ENCODE measurements at regions not wholly inside any gene's neighbourhood (a gene's known extent, or its start where the extent isn't known, plus 50 kb on each side); places are given as distances from the start of the nearest gene placed in this dataset.

DNA sequence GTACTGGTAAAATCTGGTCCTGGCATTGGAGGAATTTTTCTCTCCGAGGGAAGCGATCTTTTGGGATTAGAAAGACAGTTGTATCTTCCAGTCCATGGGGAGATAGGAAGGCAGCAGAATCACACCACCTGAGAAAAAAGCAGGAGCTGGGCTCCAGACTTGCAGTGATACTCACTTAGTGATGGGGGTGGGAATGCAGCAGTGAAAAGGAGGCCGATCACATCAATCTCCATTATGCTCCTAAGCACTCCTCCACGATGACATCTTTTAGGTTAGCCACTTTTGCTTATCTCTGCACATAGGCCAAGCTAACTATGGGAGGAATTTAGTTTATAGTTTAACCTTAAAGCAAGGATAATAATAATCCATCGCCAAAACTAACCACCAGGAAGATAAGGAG is 219.0 kb downstream of the DMAC1 start:
- Histone ChIP-seq H3K27ac (replicated peaks) (no peak overlapping the region), H3K27me3 (ENCODE audit: insufficient read depth, poor library complexity, severe bottlenecking) (no peaks in the 10 kb centered on the region), H3K4me3 (replicated peaks; ENCODE audit: insufficient read depth, low read length) (no peak overlapping the region)
- TF ChIP-seq POLR2AphosphoS5 (IDR thresholded peaks at IDR 0.05; ENCODE audit: low read depth) = no peak
- TF ChIP-seq SPI1 (IDR thresholded peaks at IDR 0.05; ENCODE audit: borderline replicate concordance, low read depth) = no peak
- no peak for TF ChIP-seq GABPA (IDR thresholded peaks at IDR 0.05; ENCODE audit: low read depth)
- TF ChIP-seq, protein P1, sequence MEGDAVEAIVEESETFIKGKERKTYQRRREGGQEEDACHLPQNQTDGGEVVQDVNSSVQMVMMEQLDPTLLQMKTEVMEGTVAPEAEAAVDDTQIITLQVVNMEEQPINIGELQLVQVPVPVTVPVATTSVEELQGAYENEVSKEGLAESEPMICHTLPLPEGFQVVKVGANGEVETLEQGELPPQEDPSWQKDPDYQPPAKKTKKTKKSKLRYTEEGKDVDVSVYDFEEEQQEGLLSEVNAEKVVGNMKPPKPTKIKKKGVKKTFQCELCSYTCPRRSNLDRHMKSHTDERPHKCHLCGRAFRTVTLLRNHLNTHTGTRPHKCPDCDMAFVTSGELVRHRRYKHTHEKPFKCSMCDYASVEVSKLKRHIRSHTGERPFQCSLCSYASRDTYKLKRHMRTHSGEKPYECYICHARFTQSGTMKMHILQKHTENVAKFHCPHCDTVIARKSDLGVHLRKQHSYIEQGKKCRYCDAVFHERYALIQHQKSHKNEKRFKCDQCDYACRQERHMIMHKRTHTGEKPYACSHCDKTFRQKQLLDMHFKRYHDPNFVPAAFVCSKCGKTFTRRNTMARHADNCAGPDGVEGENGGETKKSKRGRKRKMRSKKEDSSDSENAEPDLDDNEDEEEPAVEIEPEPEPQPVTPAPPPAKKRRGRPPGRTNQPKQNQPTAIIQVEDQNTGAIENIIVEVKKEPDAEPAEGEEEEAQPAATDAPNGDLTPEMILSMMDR (IDR thresholded peaks at IDR 0.05; ENCODE audit: insufficient read depth, low read length) = no peak
- TF ChIP-seq, protein P2, sequence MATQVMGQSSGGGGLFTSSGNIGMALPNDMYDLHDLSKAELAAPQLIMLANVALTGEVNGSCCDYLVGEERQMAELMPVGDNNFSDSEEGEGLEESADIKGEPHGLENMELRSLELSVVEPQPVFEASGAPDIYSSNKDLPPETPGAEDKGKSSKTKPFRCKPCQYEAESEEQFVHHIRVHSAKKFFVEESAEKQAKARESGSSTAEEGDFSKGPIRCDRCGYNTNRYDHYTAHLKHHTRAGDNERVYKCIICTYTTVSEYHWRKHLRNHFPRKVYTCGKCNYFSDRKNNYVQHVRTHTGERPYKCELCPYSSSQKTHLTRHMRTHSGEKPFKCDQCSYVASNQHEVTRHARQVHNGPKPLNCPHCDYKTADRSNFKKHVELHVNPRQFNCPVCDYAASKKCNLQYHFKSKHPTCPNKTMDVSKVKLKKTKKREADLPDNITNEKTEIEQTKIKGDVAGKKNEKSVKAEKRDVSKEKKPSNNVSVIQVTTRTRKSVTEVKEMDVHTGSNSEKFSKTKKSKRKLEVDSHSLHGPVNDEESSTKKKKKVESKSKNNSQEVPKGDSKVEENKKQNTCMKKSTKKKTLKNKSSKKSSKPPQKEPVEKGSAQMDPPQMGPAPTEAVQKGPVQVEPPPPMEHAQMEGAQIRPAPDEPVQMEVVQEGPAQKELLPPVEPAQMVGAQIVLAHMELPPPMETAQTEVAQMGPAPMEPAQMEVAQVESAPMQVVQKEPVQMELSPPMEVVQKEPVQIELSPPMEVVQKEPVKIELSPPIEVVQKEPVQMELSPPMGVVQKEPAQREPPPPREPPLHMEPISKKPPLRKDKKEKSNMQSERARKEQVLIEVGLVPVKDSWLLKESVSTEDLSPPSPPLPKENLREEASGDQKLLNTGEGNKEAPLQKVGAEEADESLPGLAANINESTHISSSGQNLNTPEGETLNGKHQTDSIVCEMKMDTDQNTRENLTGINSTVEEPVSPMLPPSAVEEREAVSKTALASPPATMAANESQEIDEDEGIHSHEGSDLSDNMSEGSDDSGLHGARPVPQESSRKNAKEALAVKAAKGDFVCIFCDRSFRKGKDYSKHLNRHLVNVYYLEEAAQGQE (IDR thresholded peaks at IDR 0.05; ENCODE audit: insufficient replicate concordance, low read depth) = no peak
- no peak for DNase-seq (ENCODE audit: low read depth in 1 of 2, low spot score in 1 of 2)

DNA sequence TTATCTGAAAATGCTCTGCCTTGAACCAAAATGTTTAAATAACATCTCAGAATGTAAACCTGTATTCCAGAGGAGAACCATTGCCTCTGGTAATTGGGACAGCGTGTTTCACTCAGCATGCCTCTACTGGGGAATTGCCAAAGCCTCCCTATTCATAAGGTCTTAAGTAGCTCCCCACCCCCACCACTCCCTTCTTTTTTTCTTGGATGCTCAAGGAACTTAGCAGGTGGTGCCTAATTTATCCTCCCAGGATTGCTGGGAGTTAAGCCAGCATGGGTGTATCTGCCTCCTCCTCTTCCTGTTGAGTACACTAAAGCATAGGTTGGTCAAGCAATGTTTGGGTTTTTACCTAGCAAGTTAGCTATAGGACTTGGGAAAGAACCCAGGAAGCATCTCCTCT is 220.2 kb downstream of the DMAC1 start:
- Histone ChIP-seq H3K27ac (replicated peaks) (no peak overlapping the region), H3K4me3 (replicated peaks; ENCODE audit: insufficient read depth, low read length) (no peak overlapping the region), H3K27me3 (ENCODE audit: insufficient read depth, poor library complexity, severe bottlenecking) (no peaks in the 10 kb centered on the region)
- DNase-seq (ENCODE audit: low read depth in 1 of 2, low spot score in 1 of 2) = no peak
- TF ChIP-seq GABPA (IDR thresholded peaks at IDR 0.05; ENCODE audit: low read depth) (no peak), SPI1 (IDR thresholded peaks at IDR 0.05; ENCODE audit: borderline replicate concordance, low read depth) (no peak), POLR2AphosphoS5 (IDR thresholded peaks at IDR 0.05; ENCODE audit: low read depth) (no peak)
- TF ChIP-seq, protein P2 (IDR thresholded peaks at IDR 0.05; ENCODE audit: insufficient replicate concordance, low read depth) = no peak
- TF ChIP-seq, protein P1 (IDR thresholded peaks at IDR 0.05; ENCODE audit: insufficient read depth, low read length) = no peak

DNA sequence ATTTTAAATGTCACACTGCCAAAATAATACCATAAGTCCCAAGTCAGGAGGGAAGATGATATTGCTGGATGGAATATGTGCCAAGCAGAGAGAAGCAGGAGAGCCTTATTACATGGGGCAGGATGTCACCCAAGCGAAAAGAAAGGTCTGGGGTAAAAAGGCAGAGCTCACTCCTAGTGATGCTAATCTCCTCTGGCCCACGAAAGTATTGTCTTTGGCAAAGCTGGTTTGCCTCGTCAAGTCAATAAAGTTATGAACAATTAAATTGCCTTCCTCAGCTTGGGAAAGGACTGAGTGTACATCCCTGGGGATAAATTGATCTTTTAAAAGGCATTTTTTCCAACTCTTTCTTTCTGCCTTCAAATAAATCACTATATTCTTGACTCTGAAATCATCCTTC is 220.6 kb downstream of the DMAC1 start:
- H3K27ac ChIP-seq (replicated peaks) = no peak overlapping the region
- no peak for DNase-seq (ENCODE audit: low read depth in 1 of 2, low spot score in 1 of 2)
- H3K4me3 ChIP-seq (replicated peaks; ENCODE audit: insufficient read depth, low read length) = no peak overlapping the region
- TF ChIP-seq, protein P1 (IDR thresholded peaks at IDR 0.05; ENCODE audit: insufficient read depth, low read length) = no peak
- TF ChIP-seq, protein P2 (IDR thresholded peaks at IDR 0.05; ENCODE audit: insufficient replicate concordance, low read depth) = no peak
- TF ChIP-seq SPI1 (IDR thresholded peaks at IDR 0.05; ENCODE audit: borderline replicate concordance, low read depth) (no peak), POLR2AphosphoS5 (IDR thresholded peaks at IDR 0.05; ENCODE audit: low read depth) (no peak)
- no peaks in the 10 kb centered on the region for H3K27me3 ChIP-seq (ENCODE audit: insufficient read depth, poor library complexity, severe bottlenecking)

Data from HL-60 (cell line).